GM12875 (cell line): ENCODE measurements at regions not wholly inside any gene's neighbourhood (a gene's known extent, or its start where the extent isn't known, plus 50 kb on each side); places are given as distances from the start of the nearest gene placed in this dataset.

Experiments used
- H3K4me3 ChIP-seq: one replicate; pipeline ENCODE4 v1.5.1; 2011; ENCODE audit warnings: low read depth, low read length, control low read depth
- TF ChIP-seq, protein P1 (sequence below): IDR thresholded peaks from 2 replicates; pipeline ENCODE4 v1.5.1; 2011; ENCODE audit warnings: low read depth, mild to moderate bottlenecking, control low read depth, inconsistent platforms, low read length, moderate library complexity, borderline replicate concordance; ENCODE audit not compliant: insufficient read depth

DNA sequence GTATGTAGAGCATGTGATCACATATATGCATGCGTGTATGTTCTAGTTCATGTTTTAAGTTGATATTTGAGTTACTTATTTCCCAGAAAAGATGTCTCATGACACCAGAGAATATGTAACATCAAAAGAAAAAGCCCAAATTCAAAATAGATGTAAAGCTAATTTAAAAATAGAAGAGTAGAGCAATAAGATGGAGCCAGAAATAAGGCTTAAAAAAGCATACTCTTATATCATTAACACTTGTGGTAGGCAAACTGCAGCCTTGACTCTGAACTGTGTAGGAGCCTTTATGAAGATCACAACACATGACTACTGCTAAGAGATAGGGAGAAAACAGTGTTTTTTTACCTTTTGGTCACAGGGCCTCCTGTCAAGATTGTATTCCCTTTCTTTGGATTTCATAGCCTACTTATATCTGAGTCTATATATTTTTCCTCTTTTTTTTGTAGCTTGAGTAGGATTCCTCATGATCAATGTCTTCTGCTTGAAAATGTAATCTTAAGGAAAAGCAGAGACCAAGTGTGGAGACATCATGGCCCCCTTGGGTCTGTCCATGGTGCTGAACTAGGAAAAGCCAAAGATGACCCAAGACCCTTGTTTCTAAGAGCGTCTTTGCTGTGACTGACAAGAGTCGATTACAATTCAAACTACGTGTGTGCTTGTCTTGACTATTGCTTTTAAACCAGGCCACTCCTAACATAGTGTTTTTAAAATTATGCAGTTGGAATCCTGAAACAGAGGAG, 390.4 kb downstream of the SHISA9 start:
- no peak overlapping the region for H3K4me3 ChIP-seq
- TF ChIP-seq, protein P1, sequence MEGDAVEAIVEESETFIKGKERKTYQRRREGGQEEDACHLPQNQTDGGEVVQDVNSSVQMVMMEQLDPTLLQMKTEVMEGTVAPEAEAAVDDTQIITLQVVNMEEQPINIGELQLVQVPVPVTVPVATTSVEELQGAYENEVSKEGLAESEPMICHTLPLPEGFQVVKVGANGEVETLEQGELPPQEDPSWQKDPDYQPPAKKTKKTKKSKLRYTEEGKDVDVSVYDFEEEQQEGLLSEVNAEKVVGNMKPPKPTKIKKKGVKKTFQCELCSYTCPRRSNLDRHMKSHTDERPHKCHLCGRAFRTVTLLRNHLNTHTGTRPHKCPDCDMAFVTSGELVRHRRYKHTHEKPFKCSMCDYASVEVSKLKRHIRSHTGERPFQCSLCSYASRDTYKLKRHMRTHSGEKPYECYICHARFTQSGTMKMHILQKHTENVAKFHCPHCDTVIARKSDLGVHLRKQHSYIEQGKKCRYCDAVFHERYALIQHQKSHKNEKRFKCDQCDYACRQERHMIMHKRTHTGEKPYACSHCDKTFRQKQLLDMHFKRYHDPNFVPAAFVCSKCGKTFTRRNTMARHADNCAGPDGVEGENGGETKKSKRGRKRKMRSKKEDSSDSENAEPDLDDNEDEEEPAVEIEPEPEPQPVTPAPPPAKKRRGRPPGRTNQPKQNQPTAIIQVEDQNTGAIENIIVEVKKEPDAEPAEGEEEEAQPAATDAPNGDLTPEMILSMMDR: no peak

DNA sequence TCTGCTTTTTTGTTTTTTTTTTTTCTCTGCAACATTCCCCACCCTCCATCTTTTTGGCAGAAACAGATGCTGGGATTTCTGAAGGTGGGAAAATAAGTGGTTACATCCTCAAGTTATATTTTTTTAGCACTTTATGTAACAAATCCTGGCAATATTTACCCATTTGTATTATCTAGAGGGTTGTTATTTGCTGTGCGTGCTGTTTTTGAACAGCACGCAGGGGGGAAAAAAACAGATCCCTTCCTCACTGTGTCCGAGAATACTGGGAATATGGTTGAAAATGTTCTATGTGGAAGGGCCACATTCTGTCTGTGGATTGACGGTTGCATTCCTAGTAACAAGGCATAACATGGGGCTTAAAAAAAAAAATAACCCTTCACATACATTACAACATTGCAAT, 394.8 kb downstream of the SHISA9 start:
- TF ChIP-seq, protein P1: no peak
- H3K4me3 ChIP-seq: no peak overlapping the region

DNA sequence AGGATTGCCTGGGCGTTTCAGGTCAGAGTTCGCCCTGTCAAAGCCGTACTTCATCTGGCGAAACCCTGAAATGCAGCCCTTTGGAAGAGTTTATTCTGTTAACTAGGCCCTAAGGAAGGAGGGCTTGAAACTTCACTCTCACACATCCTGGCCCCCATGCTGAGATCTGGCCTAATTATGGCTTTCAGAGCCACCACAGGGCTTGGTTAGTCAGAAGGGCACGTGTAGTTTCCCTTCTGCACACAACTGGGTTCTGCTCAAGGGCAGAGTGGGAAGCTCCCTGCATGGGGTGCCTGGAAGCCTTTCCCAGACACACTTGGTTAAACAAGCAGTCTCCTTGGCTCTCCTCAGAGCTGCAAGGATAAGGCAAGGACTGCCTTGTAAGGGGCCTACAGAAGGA, 397.3 kb downstream of the SHISA9 start:
- TF ChIP-seq, protein P1: no peak
- no peak overlapping the region for H3K4me3 ChIP-seq

DNA sequence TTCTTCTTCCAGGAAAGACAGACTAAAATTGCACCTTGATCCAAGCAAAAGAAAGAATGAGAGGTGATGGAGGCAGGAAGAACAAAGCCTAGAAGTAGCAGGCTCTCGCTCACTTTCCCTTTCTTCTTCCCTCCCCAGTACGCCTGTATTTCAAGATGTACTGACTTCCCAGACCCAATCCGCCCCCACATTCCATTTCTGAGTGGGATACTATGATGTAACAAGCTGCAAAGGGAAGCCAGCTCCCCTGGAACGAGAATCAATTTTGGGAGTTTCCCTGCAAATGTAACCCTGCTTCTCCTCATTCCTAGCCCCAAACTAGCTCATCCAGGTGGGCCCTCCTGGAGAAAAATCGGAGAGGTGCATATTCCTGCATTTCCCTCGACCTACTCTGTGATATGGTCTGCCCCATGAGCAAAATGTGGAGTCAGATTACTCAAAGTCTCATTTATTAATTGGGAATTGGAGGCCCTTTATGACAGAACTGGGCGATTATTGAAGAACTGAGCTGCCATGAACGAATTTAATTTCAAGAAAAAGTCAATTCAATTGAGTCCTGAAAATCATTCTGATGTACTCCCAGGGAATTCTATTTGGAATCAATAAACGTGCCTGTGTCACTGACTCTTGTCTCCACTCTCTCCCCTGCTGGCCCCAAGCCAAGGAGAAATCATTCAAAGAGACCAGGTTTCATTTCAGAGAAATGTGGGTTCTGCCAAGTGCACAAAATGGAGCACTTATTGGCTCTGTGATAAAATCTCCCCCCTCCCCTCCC, 398.9 kb downstream of the SHISA9 start:
- H3K4me3 ChIP-seq: no peak overlapping the region
- TF ChIP-seq, protein P1: no peak

DNA sequence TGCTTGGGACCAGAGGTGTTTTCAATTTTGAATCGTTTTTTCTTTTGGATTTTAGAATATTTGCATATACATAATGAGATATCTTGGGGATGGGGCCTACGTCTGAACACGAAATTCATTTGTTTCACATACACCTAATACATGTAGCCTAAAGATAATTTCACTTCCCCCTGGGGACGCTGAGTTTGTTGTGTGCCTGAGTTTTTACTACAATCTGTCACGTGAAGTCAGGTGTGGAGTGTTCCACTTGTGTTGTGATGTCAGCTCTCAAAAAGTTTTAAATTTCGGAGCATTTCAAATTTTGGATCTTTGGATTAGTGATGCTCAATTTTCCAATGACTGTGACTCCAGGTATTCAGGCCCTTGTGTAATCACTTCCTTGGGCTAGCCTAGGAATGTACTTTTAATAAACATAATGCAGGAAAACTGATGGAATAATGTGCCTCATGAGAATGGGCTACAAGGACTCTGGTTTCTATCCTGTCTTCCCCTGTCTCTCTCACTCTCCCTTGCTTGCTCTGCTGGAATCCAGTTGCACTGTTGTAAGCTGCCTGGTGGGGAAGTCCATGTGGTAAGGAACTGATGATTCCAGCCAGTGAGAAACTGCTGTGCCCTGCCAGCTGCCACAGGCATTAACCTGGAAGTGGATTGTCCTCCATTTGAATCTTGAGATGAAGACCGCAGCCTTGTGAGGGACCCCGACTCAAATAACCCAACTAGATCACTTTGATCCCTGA, 403.8 kb downstream of the SHISA9 start:
- H3K4me3 ChIP-seq: no peak overlapping the region
- TF ChIP-seq, protein P1: no peak

DNA sequence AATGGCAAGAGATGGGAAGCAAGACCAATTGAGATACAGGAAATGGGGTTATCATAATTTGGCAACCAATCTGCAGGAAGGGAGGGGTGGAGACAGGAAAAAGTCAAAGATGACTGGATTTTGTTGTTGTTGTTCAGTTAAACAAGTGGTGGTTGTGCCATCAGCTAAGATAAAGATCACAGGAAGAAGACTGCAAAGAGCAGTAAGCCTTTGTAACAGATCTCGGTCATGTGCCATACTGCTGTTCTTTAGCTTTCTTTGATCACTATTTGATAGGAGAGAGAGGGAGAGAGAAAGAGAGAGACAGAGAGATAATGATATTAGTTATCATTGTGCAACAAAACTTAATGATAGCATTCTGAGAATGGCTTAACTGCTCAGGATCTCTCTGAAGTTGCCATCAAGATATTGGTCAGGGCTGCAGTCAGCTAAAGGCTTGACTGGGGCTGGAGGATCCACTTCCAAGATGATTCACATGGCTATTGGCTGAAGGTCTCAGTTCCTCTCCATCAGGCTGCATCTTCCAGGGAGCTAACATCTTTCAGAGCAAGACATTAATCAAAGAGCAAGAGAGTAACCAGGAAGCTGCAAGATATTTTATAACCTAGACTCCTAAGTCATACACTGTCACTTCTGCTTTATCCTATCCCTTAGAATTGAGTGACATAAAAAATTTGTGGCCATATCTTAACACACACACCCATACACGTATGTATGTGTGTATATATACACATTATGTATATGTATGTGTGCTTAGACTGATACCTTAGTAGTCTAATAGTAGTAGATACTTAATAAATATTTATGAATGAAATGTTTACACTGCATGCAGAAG, 405.0 kb downstream of the SHISA9 start:
- TF ChIP-seq, protein P1: no peak
- H3K4me3 ChIP-seq: no peak overlapping the region
